Astrocyte (in vitro differentiated cells and primary cell): ENCODE measurements at regions not wholly inside any gene's neighbourhood (a gene's known extent, or its start where the extent isn't known, plus 50 kb on each side); places are given as distances from the start of the nearest gene placed in this dataset.

Experiments used
- CTCF ChIP-seq: IDR thresholded peaks from 2 replicates; pipeline ENCODE4 v1.5.1; 2011; ENCODE audit warnings: low read depth, mild to moderate bottlenecking, inconsistent platforms, low read length, moderate library complexity; ENCODE audit not compliant: insufficient read depth
- EZH2 ChIP-seq: IDR thresholded peaks from 2 replicates; pipeline ENCODE4 v1.6.1; 2012; ENCODE audit warnings: mild to moderate bottlenecking, low read length, inconsistent platforms; ENCODE audit not compliant: insufficient read depth

- TF ChIP-seq CTCF (no peak), EZH2 (no peak)
Measured at GRCh38 chr5:165304193-165304827, 1798.9 kb downstream of the MAT2B start.
